ENCODE measurements at regions not wholly inside any gene's neighbourhood (a gene's known extent, or its start where the extent isn't known, plus 50 kb on each side); places are given as distances from the start of the nearest gene placed in this dataset.

GRCh38 chr5:111676926-111677415, 80.0 kb downstream of the NREP start:
- no peak for DNase-seq (ENCODE audit: low spot score in 2 of 2)
- in situ Hi-C loops (cut with MboI; ENCODE audit: low sequenced_read_pairs): no loop called here
- Histone ChIP-seq H3K4me3 (no peak overlapping the region), H3K4me1 (peaks cover 7% of the 10 kb centered on the region), H3K36me3 (replicated peaks) (no peaks in the 10 kb centered on the region), H3K27me3 (ENCODE audit: low read depth) (no peaks in the 10 kb centered on the region), H3K9me3 (no peaks in the 10 kb centered on the region)

- no peaks in the 10 kb centered on the region for H3K36me3 ChIP-seq (replicated peaks)
- no peak overlapping the region for H3K4me3 ChIP-seq
- H3K4me1 ChIP-seq: peaks cover 7% of the 10 kb centered on the region
- DNase-seq (ENCODE audit: low spot score in 2 of 2): no peak
- H3K27me3 ChIP-seq (ENCODE audit: low read depth): no peaks in the 10 kb centered on the region
- in situ Hi-C loops (cut with MboI; ENCODE audit: low sequenced_read_pairs): no loop called here
- H3K9me3 ChIP-seq: no peaks in the 10 kb centered on the region
Measured at GRCh38 chr5:111676466-111676865, 80.5 kb downstream of the NREP start.

GRCh38 chr5:111675201-111675934, 81.6 kb downstream of the NREP start:
- in situ Hi-C loops (cut with MboI; ENCODE audit: low sequenced_read_pairs): no loop called here
- H3K36me3 ChIP-seq (replicated peaks): no peaks in the 10 kb centered on the region
- no peak for DNase-seq (ENCODE audit: low spot score in 2 of 2)
- H3K4me3 ChIP-seq: no peak overlapping the region
- no peaks in the 10 kb centered on the region for H3K27me3 ChIP-seq (ENCODE audit: low read depth)
- H3K9me3 ChIP-seq: no peaks in the 10 kb centered on the region
- H3K4me1 ChIP-seq: no peaks in the 10 kb centered on the region

GRCh38 chr5:111673891-111674626, 82.9 kb downstream of the NREP start:
- in situ Hi-C loops (cut with MboI; ENCODE audit: low sequenced_read_pairs): no loop called here
- no peaks in the 10 kb centered on the region for H3K4me1 ChIP-seq
- no peaks in the 10 kb centered on the region for H3K9me3 ChIP-seq
- no peaks in the 10 kb centered on the region for H3K27me3 ChIP-seq (ENCODE audit: low read depth)
- H3K4me3 ChIP-seq: no peak overlapping the region
- DNase-seq (ENCODE audit: low spot score in 2 of 2): no peak
- H3K36me3 ChIP-seq (replicated peaks): no peaks in the 10 kb centered on the region

GRCh38 chr5:111672099-111672498, 84.9 kb downstream of the NREP start:
- no peaks in the 10 kb centered on the region for H3K36me3 ChIP-seq (replicated peaks)
- H3K4me1 ChIP-seq: no peaks in the 10 kb centered on the region
- no peaks in the 10 kb centered on the region for H3K27me3 ChIP-seq (ENCODE audit: low read depth)
- no peak for DNase-seq (ENCODE audit: low spot score in 2 of 2)
- H3K4me3 ChIP-seq: no peak overlapping the region
- H3K9me3 ChIP-seq: no peaks in the 10 kb centered on the region
- in situ Hi-C loops (cut with MboI; ENCODE audit: low sequenced_read_pairs): no loop called here

GRCh38 chr5:111670826-111671492, 86.0 kb downstream of the NREP start:
- no peak for DNase-seq (ENCODE audit: low spot score in 2 of 2)
- no peaks in the 10 kb centered on the region for H3K9me3 ChIP-seq
- no peaks in the 10 kb centered on the region for H3K27me3 ChIP-seq (ENCODE audit: low read depth)

GRCh38 chr5:111668477-111669414, 88.2 kb downstream of the NREP start:
- in situ Hi-C loops (cut with MboI; ENCODE audit: low sequenced_read_pairs): no loop called here
- H3K27me3 ChIP-seq (ENCODE audit: low read depth): no peaks in the 10 kb centered on the region
- H3K36me3 ChIP-seq (replicated peaks): no peaks in the 10 kb centered on the region
- no peak for DNase-seq (ENCODE audit: low spot score in 2 of 2)
- no peaks in the 10 kb centered on the region for H3K4me1 ChIP-seq
- no peaks in the 10 kb centered on the region for H3K9me3 ChIP-seq
- no peak overlapping the region for H3K4me3 ChIP-seq

More at GRCh38 chr5:111670826-111671492, 86.0 kb downstream of the NREP start:
- no peaks in the 10 kb centered on the region for H3K36me3 ChIP-seq (replicated peaks)
- in situ Hi-C loops (cut with MboI; ENCODE audit: low sequenced_read_pairs): no loop called here
- no peaks in the 10 kb centered on the region for H3K4me1 ChIP-seq
- no peak overlapping the region for H3K4me3 ChIP-seq

- no peak for DNase-seq (ENCODE audit: low spot score in 2 of 2)
- Histone ChIP-seq H3K4me3 (no peak overlapping the region), H3K36me3 (replicated peaks) (no peaks in the 10 kb centered on the region), H3K9me3 (no peaks in the 10 kb centered on the region), H3K27me3 (ENCODE audit: low read depth) (no peaks in the 10 kb centered on the region), H3K4me1 (no peaks in the 10 kb centered on the region)
- in situ Hi-C loops (cut with MboI; ENCODE audit: low sequenced_read_pairs): no loop called here
Measured at GRCh38 chr5:111667128-111667736, 89.8 kb downstream of the NREP start.

GRCh38 chr5:111656580-111656979, 100.4 kb downstream of the NREP start:
- Histone ChIP-seq H3K4me3 (no peak overlapping the region), H3K27me3 (ENCODE audit: low read depth) (no peaks in the 10 kb centered on the region; the same call in 1 of the 2 replicates), H3K36me3 (replicated peaks) (no peaks in the 10 kb centered on the region), H3K4me1 (no peaks in the 10 kb centered on the region), H3K9me3 (no peaks in the 10 kb centered on the region; the same call in 1 of the 2 replicates)
- in situ Hi-C loops (cut with MboI; ENCODE audit: low sequenced_read_pairs): no loop called here
- DNase-seq (ENCODE audit: low spot score in 2 of 2): no peak

- no peaks in the 10 kb centered on the region for H3K36me3 ChIP-seq (replicated peaks)
- H3K4me3 ChIP-seq: no peak overlapping the region
- no peaks in the 10 kb centered on the region; the same call in 1 of the 2 replicates for H3K27me3 ChIP-seq (ENCODE audit: low read depth)
- DNase-seq (ENCODE audit: low spot score in 2 of 2): no peak
- H3K9me3 ChIP-seq: no peaks in the 10 kb centered on the region; the same call in 1 of the 2 replicates
- H3K4me1 ChIP-seq: no peaks in the 10 kb centered on the region
- in situ Hi-C loops (cut with MboI; ENCODE audit: low sequenced_read_pairs): no loop called here
Measured at GRCh38 chr5:111655169-111655924, 101.6 kb downstream of the NREP start.

- in situ Hi-C loops (cut with MboI; ENCODE audit: low sequenced_read_pairs): no loop called here
- Histone ChIP-seq H3K4me1 (no peaks in the 10 kb centered on the region), H3K27me3 (ENCODE audit: low read depth) (no peaks in the 10 kb centered on the region; the same call in 1 of the 2 replicates), H3K36me3 (replicated peaks) (no peaks in the 10 kb centered on the region), H3K9me3 (no peaks in the 10 kb centered on the region; the same call in 1 of the 2 replicates), H3K4me3 (no peak overlapping the region)
- no peak for DNase-seq (ENCODE audit: low spot score in 2 of 2)
Measured at GRCh38 chr5:111653408-111653807, 103.6 kb downstream of the NREP start.

GRCh38 chr5:111649516-111649915, 107.5 kb downstream of the NREP start:
- no peaks in the 10 kb centered on the region for H3K4me1 ChIP-seq
- DNase-seq (ENCODE audit: low spot score in 2 of 2): no peak
- H3K36me3 ChIP-seq (replicated peaks): no peaks in the 10 kb centered on the region
- no peaks in the 10 kb centered on the region; the same call in 1 of the 2 replicates for H3K27me3 ChIP-seq (ENCODE audit: low read depth)
- in situ Hi-C loops (cut with MboI; ENCODE audit: low sequenced_read_pairs): no loop called here
- H3K4me3 ChIP-seq: no peak overlapping the region
- H3K9me3 ChIP-seq: no peaks in the 10 kb centered on the region; the same call in 1 of the 2 replicates
